ENCODE measurements at regions not wholly inside any gene's neighbourhood (a gene's known extent, or its start where the extent isn't known, plus 50 kb on each side); places are given as distances from the start of the nearest gene placed in this dataset.

DNA sequence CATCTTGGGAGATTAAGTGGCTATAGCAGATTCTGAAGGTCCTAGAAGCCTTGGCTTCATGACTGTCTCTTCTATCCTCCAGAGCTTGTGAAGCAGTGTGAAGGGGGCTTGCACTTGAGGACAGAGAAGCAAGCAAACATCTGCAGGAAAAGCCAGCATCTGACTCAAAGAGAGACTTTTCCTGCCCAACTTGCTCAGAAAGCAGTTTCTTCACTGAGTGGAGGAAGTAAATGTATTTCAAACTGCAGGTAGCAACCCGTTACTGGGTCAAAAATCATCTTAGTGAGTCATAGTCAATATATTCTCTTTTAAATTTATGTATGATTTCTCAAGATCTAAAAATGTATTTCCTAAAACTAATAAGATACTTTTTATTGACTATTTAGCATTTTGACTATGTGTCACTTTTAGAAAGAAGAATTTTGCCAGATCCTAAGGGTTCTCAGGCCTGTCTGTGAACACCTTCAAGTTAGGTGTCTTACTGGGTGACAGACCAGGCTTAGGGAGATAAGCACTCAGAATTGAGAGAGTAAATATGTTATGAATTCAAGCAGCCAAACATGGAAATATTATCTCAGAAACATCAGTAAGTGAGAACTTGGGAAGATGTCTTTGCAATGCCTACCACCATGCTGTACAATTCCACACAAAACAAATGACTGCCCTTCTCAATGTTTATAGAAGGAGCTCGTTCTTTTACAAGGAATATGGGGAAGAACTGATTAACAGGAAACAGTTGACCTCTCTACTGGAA is 72.6 kb upstream of the DMAC1 start:
- no peak for DNase-seq (ENCODE audit: low read depth)

DNA sequence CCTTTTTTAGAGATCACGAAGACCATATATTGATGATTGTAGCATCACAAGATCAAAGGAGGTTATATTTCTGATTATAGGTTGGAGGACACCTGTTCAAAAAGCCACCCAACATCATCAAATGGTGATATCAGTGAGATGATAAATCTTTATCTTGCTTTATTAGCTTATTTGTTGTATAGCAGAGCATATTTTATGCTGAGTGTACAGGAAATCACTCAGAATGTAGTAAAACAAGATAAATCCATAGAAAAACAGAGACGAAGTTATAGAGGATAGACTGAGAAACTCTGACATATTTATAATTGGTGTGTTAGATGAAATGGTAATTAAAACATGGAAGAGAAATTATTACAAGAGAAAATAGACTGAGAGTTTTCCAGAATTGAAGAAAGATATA is 69.8 kb upstream of the DMAC1 start:
- no peak for DNase-seq (ENCODE audit: low read depth)

- no peak for DNase-seq (ENCODE audit: low read depth)
These were observed 62.6 kb upstream of the DMAC1 start for GRCh38 chr9:7862170-7862569.

GRCh38 chr9:7861086-7861485 is 61.5 kb upstream of the DMAC1 start:
- DNase-seq (ENCODE audit: low read depth), result no peak

DNA sequence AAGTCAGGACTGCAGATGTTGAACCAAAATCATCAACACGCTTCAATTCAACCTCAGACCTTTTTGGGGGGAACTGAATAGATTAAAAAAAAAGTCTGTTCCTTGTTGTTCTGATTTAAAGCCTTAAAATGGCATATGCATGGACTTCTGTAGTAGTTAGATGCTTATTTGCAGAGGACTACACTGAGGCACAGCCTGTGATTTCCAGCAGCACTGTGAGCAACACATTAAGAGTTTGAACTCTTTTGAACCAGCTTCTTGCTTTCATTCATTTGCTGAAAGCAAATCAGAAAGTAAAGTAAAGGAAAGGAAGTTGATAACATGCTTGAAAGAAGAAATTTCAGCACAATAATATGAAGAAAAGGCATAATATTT is 60.7 kb upstream of the DMAC1 start:
- DNase-seq (ENCODE audit: low read depth), result no peak

GRCh38 chr9:7859701-7860334 is 60.2 kb upstream of the DMAC1 start:
- DNase-seq (ENCODE audit: low read depth), result no peak

DNA sequence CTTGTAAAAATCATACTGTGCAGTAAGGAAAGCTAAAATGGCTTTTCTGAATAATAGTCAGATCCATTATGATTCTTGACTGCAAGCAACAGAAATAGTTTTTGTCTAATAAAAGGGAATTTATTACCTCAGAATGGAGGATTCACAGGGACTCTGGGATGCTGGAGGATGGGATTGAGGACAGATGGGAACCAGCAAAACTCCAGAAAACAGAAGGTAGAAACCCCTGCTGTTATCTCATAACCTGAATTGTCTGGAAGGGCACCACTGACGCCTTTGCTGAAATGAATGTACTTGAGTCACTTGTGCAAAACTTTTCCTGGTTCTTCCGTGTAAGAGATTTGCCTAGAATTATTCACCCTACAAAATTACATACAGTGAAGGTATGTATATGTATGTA is 58.6 kb upstream of the DMAC1 start:
- no peak for DNase-seq (ENCODE audit: low read depth)

- DNase-seq (ENCODE audit: low read depth), result no peak
These were observed 55.2 kb upstream of the DMAC1 start for GRCh38 chr9:7854763-7855162.
